Transverse colon (tissue), 4 donors: ENCODE measurements at regions not wholly inside any gene's neighbourhood (a gene's known extent, or its start where the extent isn't known, plus 50 kb on each side); places are given as distances from the start of the nearest gene placed in this dataset.

Experiments used
- DNase-seq: peaks from one replicate; pipeline ENCODE4 v3.0.0-alpha.2; 2019
- H3K27ac ChIP-seq, 4 donors: fragments of 200-600 bp; sonication (generic); 2 replicates each; pipeline ENCODE4 v1.5.1; 2016 to 2018; ENCODE audit warnings: inconsistent platforms in 4 of 4
- H3K27me3 ChIP-seq: fragments of 200-600 bp; sonication (generic); 2 replicates; pipeline ENCODE4 v1.5.1; 2017; ENCODE audit warnings: inconsistent platforms
- H3K36me3 ChIP-seq, 4 donors: fragments of 200-600 bp; sonication (generic); 2 replicates each; pipeline ENCODE4 v1.5.1; 2017 to 2019; ENCODE audit warnings: inconsistent platforms in 4 of 4
- H3K4me1 ChIP-seq, 4 donors: fragments of 200-600 bp; sonication (generic); 2 replicates each; pipeline ENCODE4 v1.5.1; 2017 to 2020; ENCODE audit warnings: inconsistent platforms in 4 of 4
- H3K4me3 ChIP-seq, 4 donors: fragments of 200-600 bp; sonication (generic); 1 replicate in 1 of 4; 2 replicates in 3 of 4; pipeline versions ENCODE4 v1.5.1 to v1.6.1; 2017 to 2019; ENCODE audit warnings: inconsistent platforms in 4 of 4
- H3K9me3 ChIP-seq, 2 donors: fragments of 200-600 bp; sonication (generic); 2 replicates each; pipeline ENCODE4 v1.5.1; 2017 to 2019; ENCODE audit warnings: inconsistent platforms in 2 of 2
- CTCF ChIP-seq, 5 experiments: fragments of 200-600 bp in 3 of 5; fragments of 450-650 bp in 2 of 5; sonication (generic) in 3 of 5; IDR thresholded peaks; 1 replicate in 2 of 5; 2 replicates in 3 of 5; pipeline ENCODE4 v1.5.1; 2016 to 2017; ENCODE audit warnings: antibody characterized with exemption in 5 of 5, inconsistent platforms in 3 of 5, mild to moderate bottlenecking in 2 of 5, moderate library complexity in 1 of 5
- EP300 ChIP-seq: sonication (generic); formaldehyde crosslinking; IDR thresholded peaks from one replicate; pipeline ENCODE4 v1.6.1; 2017; ENCODE audit warnings: antibody characterized with exemption, low read depth
- POLR2A ChIP-seq: fragments of 450-650 bp; IDR thresholded peaks from one replicate; pipeline ENCODE4 v1.6.1; 2016; ENCODE audit warnings: antibody characterized with exemption, mild to moderate bottlenecking, moderate library complexity
- POLR2AphosphoS5 ChIP-seq, 3 donors: sonication (generic); formaldehyde crosslinking; IDR thresholded peaks; one replicate each; pipeline ENCODE4 v1.6.1; 2016; ENCODE audit warnings: antibody characterized with exemption in 3 of 3
- WGBS, 2 donors: methylation state at CpG; one replicate each; pipeline ENCODE4 v1.1.5; 2018; ENCODE audit warnings: low coverage in 1 of 2; 5-methylcytosine and 5-hydroxymethylcytosine counted together
- in situ Hi-C, 4 donors: fragments of 200-750 bp; cut with MboI; loops; one replicate each; pipeline versions ENCODE4 v1.15.0 to v1.15.1; 2017; ENCODE audit warnings: low sequenced_read_pairs in 3 of 4, low pct_ligation_motif_present in 1 of 4, low pct_unique_long_range_greater_than_20kb in 1 of 4
- intact Hi-C: fragments of 100-400 bp; cut with DNase I; formaldehyde crosslinking; loops from one replicate; pipeline ENCODE4 v1.15.1; 2023; ENCODE audit warnings: low total_unique reads

- in situ Hi-C loops, result no loop called here
- Histone ChIP-seq H3K4me1 (no peaks in the 10 kb centered on the region), H3K36me3 (no peaks in the 10 kb centered on the region), H3K27me3 (no peaks in the 10 kb centered on the region), H3K27ac (no peak overlapping the region), H3K9me3 (no peaks in the 10 kb centered on the region), H3K4me3 (no peak overlapping the region)
- TF ChIP-seq CTCF (IDR thresholded peaks at IDR 0.05), result no peak
- no peak for TF ChIP-seq POLR2A
- TF ChIP-seq EP300, result no peak
- intact Hi-C loops, result no loop called here
- DNase-seq, result no peak
- WGBS, 2 donors, result 85 to 96% methylated on average over 4 to 20 of the region's 20 CpGs
Measured at GRCh38 chr10:89829262-89829886, 128.0 kb downstream of the KIF20B start.

- Histone ChIP-seq H3K27ac (no peak overlapping the region), H3K27me3 (no peaks in the 10 kb centered on the region), H3K9me3 (no peaks in the 10 kb centered on the region), H3K4me3 (no peak overlapping the region), H3K36me3 (no peaks in the 10 kb centered on the region), H3K4me1 (no peaks in the 10 kb centered on the region)
- no peak for DNase-seq
- no peak for TF ChIP-seq EP300
- TF ChIP-seq POLR2A, result no peak
- TF ChIP-seq CTCF (IDR thresholded peaks at IDR 0.05), result no peak
- no peak for TF ChIP-seq POLR2AphosphoS5 (IDR thresholded peaks at IDR 0.05)
- intact Hi-C loops (no loop called here), in situ Hi-C loops (no loop called here)
- WGBS, 2 donors, result 90% methylated on average over 5 of the region's 5 CpGs; no CpG with 5 or more reads in 1 of the 2 donors
Measured at GRCh38 chr10:89829887-89830269, 128.5 kb downstream of the KIF20B start.

- DNase-seq, result no peak
- 82 to 100% methylated on average over 2 of the region's 2 CpGs for WGBS, 2 donors
- Histone ChIP-seq H3K9me3 (no peaks in the 10 kb centered on the region), H3K27ac (no peak overlapping the region), H3K27me3 (no peaks in the 10 kb centered on the region), H3K4me1 (no peaks in the 10 kb centered on the region), H3K36me3 (no peaks in the 10 kb centered on the region), H3K4me3 (no peak overlapping the region)
- TF ChIP-seq EP300 (no peak), POLR2AphosphoS5 (IDR thresholded peaks at IDR 0.05) (no peak), CTCF (IDR thresholded peaks at IDR 0.05) (no peak), POLR2A (no peak)
- intact Hi-C loops (no loop called here), in situ Hi-C loops (no loop called here)
Measured at GRCh38 chr10:89830624-89831023, 129.2 kb downstream of the KIF20B start.

GRCh38 chr10:89836840-89837164 lies 135.4 kb downstream of the KIF20B start:
- WGBS, 2 donors, result 40% methylated on average over 12 of the region's 12 CpGs
- intact Hi-C loops, result no loop called here
- H3K27me3 ChIP-seq, result peaks cover 4% of the 10 kb centered on the region
- H3K27ac ChIP-seq, result peak overlapping the region in 3 of 4 donors; percentile 4 to 74 (median 67)
- H3K4me1 ChIP-seq, result peaks cover 0 to 12% (median 4%) of the 10 kb centered on the region in 4 donors
- H3K36me3 ChIP-seq, result no peaks in the 10 kb centered on the region
- H3K9me3 ChIP-seq, result no peaks in the 10 kb centered on the region
- TF ChIP-seq POLR2A (no peak), POLR2AphosphoS5 (IDR thresholded peaks at IDR 0.05) (no peak), CTCF (IDR thresholded peaks at IDR 0.05) (no peak), EP300 (no peak)
- H3K4me3 ChIP-seq, result peak overlapping the region; percentile 21 to 78 (median 57)
- DNase-seq, result no peak
- in situ Hi-C loops, result no loop called here
